A549 (cell line): ENCODE measurements at regions not wholly inside any gene's neighbourhood (a gene's known extent, or its start where the extent isn't known, plus 50 kb on each side); places are given as distances from the start of the nearest gene placed in this dataset.

Source experiments
- ATAC-seq, 2 experiments: fragments of 200-7000 bp in 1 of 2; fragments of >200 bp in 1 of 2; cut with Nextera tagmentation in 1 of 2; cut with Tn5 transposase in 1 of 2; 3 replicates each; pipeline versions ENCODE4 v1.8.0 to v1.9.1; 2018 to 2020; ENCODE audit warnings: mild to moderate bottlenecking in 1 of 2, moderate library complexity in 1 of 2
- CTCF ChIA-PET: fragments of 300-600 bp; sonication (Branson Sonifier 250); formaldehyde crosslinking; extraction: SDS; loops from one replicate; lab custom pipeline; 2021; ENCODE audit warnings: antibody characterized with exemption, inconsistent platforms; lab: Yijun Ruan, JAX
- POLR2A ChIA-PET: fragments of 350-600 bp; formaldehyde crosslinking; extraction: SDS; loops from one replicate; lab custom pipeline; 2021; ENCODE audit warnings: antibody characterized with exemption, inconsistent platforms; lab: Yijun Ruan, JAX
- DNase-seq, 2 experiments: peaks; one replicate each; pipeline versions ENCODE4 v3.0.0 to v3.0.0-alpha.2; 2011 to 2016; ENCODE audit warnings: low read depth in 1 of 2, low spot score in 1 of 2
- FAIRE-seq: peaks from 2 replicates; lab custom pipeline; 2011; peaks lifted over from hg19 to GRCh38; lab: Jason Lieb, UNC
- H3K27ac ChIP-seq, 2 experiments: fragments of >200 bp; sonication (Bioruptor Twin); formaldehyde crosslinking; 3 replicates each; pipeline ENCODE4 v1.5.1; 2016 to 2017
- H3K4me1 ChIP-seq: fragments of >200 bp; sonication (Bioruptor Twin); formaldehyde crosslinking; 3 replicates; pipeline ENCODE4 v1.6.1; 2016
- H3K4me2 ChIP-seq: fragments of >200 bp; sonication (Bioruptor Twin); formaldehyde crosslinking; 3 replicates; pipeline ENCODE4 v1.6.1; 2016
- H3K4me3 ChIP-seq: fragments of >200 bp; sonication (Bioruptor Twin); formaldehyde crosslinking; 3 replicates; pipeline ENCODE4 v1.5.1; 2016
- H3K9me3 ChIP-seq: fragments of >200 bp; sonication (Bioruptor Twin); formaldehyde crosslinking; 3 replicates; pipeline ENCODE4 v1.6.1; 2016
- BHLHE40 ChIP-seq: IDR thresholded peaks from 2 replicates; pipeline ENCODE4 v1.6.1; 2012; ENCODE audit warnings: low read depth, low read length, inconsistent platforms
- CBX2 ChIP-seq: fragments of 200-600 bp; sonication (generic); IDR thresholded peaks from 2 replicates; pipeline ENCODE4 v1.6.1; 2016; ENCODE audit warnings: low read depth, mild to moderate bottlenecking, borderline replicate concordance
- CBX8 ChIP-seq: fragments of 200-600 bp; sonication (generic); IDR thresholded peaks from 2 replicates; pipeline ENCODE4 v1.6.1; 2016
- CEBPB ChIP-seq, 2 experiments: fragments of >200 bp in 1 of 2; sonication (Bioruptor Twin) in 1 of 2; formaldehyde crosslinking in 1 of 2; IDR thresholded peaks; 2 replicates each; pipeline ENCODE4 v1.6.1; 2012 to 2016
- EHF ChIP-seq: fragments of 250-450 bp; sonication (Bioruptor Pico); IDR thresholded peaks from 2 replicates; pipeline ENCODE4 v1.5.0; 2020; ENCODE audit warnings: mild to moderate bottlenecking
- EP300 ChIP-seq, 2 experiments: fragments of >200 bp; sonication (Bioruptor Twin); formaldehyde crosslinking; IDR thresholded peaks; 2 replicates in 1 of 2; 3 replicates in 1 of 2; pipeline ENCODE4 v1.6.1; 2016 to 2017
- FOXS1 ChIP-seq: fragments of 250-450 bp; sonication (Bioruptor Pico); IDR thresholded peaks from 2 replicates; pipeline ENCODE4 v1.5.0; 2020; ENCODE audit warnings: mild to moderate bottlenecking, moderate library complexity
- HDAC2 ChIP-seq: fragments of 200-600 bp; sonication (generic); IDR thresholded peaks from 2 replicates; pipeline ENCODE4 v1.6.1; 2016
- HEYL ChIP-seq: fragments of 250-450 bp; sonication (Bioruptor Pico); IDR thresholded peaks from 2 replicates; pipeline ENCODE4 v1.8.0; 2021; ENCODE audit warnings: mild to moderate bottlenecking, moderate library complexity
- HMGXB4 ChIP-seq: fragments of 250-450 bp; sonication (Bioruptor Pico); IDR thresholded peaks from 2 replicates; pipeline ENCODE4 v1.5.0; 2021; ENCODE audit warnings: mild to moderate bottlenecking, moderate library complexity, borderline replicate concordance
- HOXB5 ChIP-seq: fragments of 250-450 bp; sonication (Bioruptor Pico); IDR thresholded peaks from 2 replicates; pipeline ENCODE4 v1.5.0; 2020; ENCODE audit warnings: mild to moderate bottlenecking, moderate library complexity
- JUN ChIP-seq, 2 experiments: fragments of >200 bp; sonication (Bioruptor Twin); formaldehyde crosslinking; IDR thresholded peaks; 2 replicates in 1 of 2; 3 replicates in 1 of 2; pipeline ENCODE4 v1.6.1; 2016 to 2017
- JUNB ChIP-seq: fragments of >200 bp; sonication (Bioruptor Twin); formaldehyde crosslinking; IDR thresholded peaks from 2 replicates; pipeline ENCODE4 v1.6.1; 2016
- KDM1A ChIP-seq: fragments of 200-600 bp; sonication (generic); IDR thresholded peaks from 2 replicates; pipeline ENCODE4 v1.6.1; 2016; ENCODE audit warnings: low read depth, mild to moderate bottlenecking
- KDM5A ChIP-seq: fragments of 200-600 bp; sonication (generic); IDR thresholded peaks from 2 replicates; pipeline ENCODE4 v1.6.1; 2016; ENCODE audit warnings: antibody characterized with exemption, mild to moderate bottlenecking
- MAFK ChIP-seq: fragments of 450-650 bp; IDR thresholded peaks from 2 replicates; pipeline ENCODE4 v1.6.1; 2014; ENCODE audit not compliant: partially characterized antibody
- MYC ChIP-seq: IDR thresholded peaks from 2 replicates; pipeline ENCODE4 v1.6.1; 2012; ENCODE audit warnings: mild to moderate bottlenecking, inconsistent platforms, low read length, improper control_type of control experiment, borderline replicate concordance
- NFE2L2 ChIP-seq: fragments of 150-350 bp; conservative IDR thresholded peaks from 2 replicates; pipeline ENCODE4 v1.6.1; 2014; ENCODE audit warnings: low read length
- POLR2A ChIP-seq: IDR thresholded peaks from 2 replicates; pipeline ENCODE4 v1.6.1; 2012; ENCODE audit warnings: mild to moderate bottlenecking, low read length
- POLR2AphosphoS2 ChIP-seq: conservative IDR thresholded peaks from 2 replicates; pipeline ENCODE4 v1.6.1; 2012; ENCODE audit warnings: low read length, improper control_type of control experiment, inconsistent platforms
- RAD21 ChIP-seq, 2 experiments: fragments of >200 bp in 1 of 2; sonication (Bioruptor Twin) in 1 of 2; formaldehyde crosslinking in 1 of 2; IDR thresholded peaks in 1 of 2; conservative IDR thresholded peaks in 1 of 2; 2 replicates in 1 of 2; 3 replicates in 1 of 2; pipeline ENCODE4 v1.6.1; 2012 to 2018; ENCODE audit warnings: inconsistent platforms in 1 of 2
- RARB ChIP-seq: fragments of 250-450 bp; sonication (Bioruptor Pico); IDR thresholded peaks from 2 replicates; pipeline ENCODE4 v1.8.0; 2021; ENCODE audit warnings: mild to moderate bottlenecking, moderate library complexity
- RCOR1 ChIP-seq: fragments of 150-350 bp; IDR thresholded peaks from 2 replicates; pipeline ENCODE4 v1.6.1; 2014; ENCODE audit warnings: antibody characterized with exemption, low read length, low read depth
- REST ChIP-seq: fragments of 200-600 bp; sonication (generic); IDR thresholded peaks from 2 replicates; pipeline ENCODE4 v1.6.1; 2016; ENCODE audit warnings: antibody characterized with exemption, mild to moderate bottlenecking, moderate library complexity
- RFX5 ChIP-seq: fragments of 450-650 bp; IDR thresholded peaks from 2 replicates; pipeline ENCODE4 v1.7.1; 2014; ENCODE audit warnings: antibody characterized with exemption, mild to moderate bottlenecking, moderate library complexity
- RNF2 ChIP-seq: fragments of 200-600 bp; sonication (generic); IDR thresholded peaks from 2 replicates; pipeline ENCODE4 v1.6.1; 2016; ENCODE audit warnings: low read depth, mild to moderate bottlenecking, antibody characterized with exemption, moderate library complexity, borderline replicate concordance
- SMC3 ChIP-seq: fragments of >200 bp; sonication (Bioruptor Twin); formaldehyde crosslinking; IDR thresholded peaks from 3 replicates; pipeline ENCODE4 v1.6.1; 2018; ENCODE audit warnings: inconsistent platforms
- SREBF2 ChIP-seq: fragments of 450-650 bp; IDR thresholded peaks from 2 replicates; pipeline ENCODE4 v1.6.1; 2014; ENCODE audit warnings: mild to moderate bottlenecking, moderate library complexity
- ZC3H11A ChIP-seq: fragments of 450-650 bp; IDR thresholded peaks from 2 replicates; pipeline ENCODE4 v1.6.1; 2014; ENCODE audit warnings: antibody characterized with exemption, mild to moderate bottlenecking
- ZFP36 ChIP-seq: fragments of 450-650 bp; IDR thresholded peaks from 2 replicates; pipeline ENCODE4 v1.6.1; 2014; ENCODE audit warnings: borderline replicate concordance; ENCODE audit not compliant: partially characterized antibody
- WGBS: methylation state at CpG from one replicate; pipeline ENCODE4 v1.1.6; 2017; ENCODE audit errors: missing lambda C conversion rate; 5-methylcytosine and 5-hydroxymethylcytosine counted together

GRCh38 chr22:47372596-47373385 lies 610.3 kb downstream of the TBC1D22A start:
- TF ChIP-seq MAFK (no peak), NFE2L2 (no peak), RFX5 (no peak), JUN (IDR thresholded peaks at IDR 0.05) (no peak), CEBPB (IDR thresholded peaks at IDR 0.05) (no peak), HDAC2 (no peak)
- DNase-seq (no peak), FAIRE-seq (no peak), ATAC-seq (no peak)
- no peak overlapping the region for H3K4me3 ChIP-seq
- H3K4me1 ChIP-seq, result no peaks in the 10 kb centered on the region
- ChIA-PET POLR2A (no interaction called here), CTCF (no interaction called here)
- 84% methylated on average over 16 of the region's 27 CpGs for WGBS
- H3K9me3 ChIP-seq, result no peaks in the 10 kb centered on the region
- H3K27ac ChIP-seq, result no peak overlapping the region
- H3K4me2 ChIP-seq, result no peak overlapping the region

GRCh38 chr22:47372111-47372581 lies 609.7 kb downstream of the TBC1D22A start:
- TF ChIP-seq BHLHE40 (no peak), RAD21 (conservative IDR thresholded peaks at IDR 0.05 in 1 of 2, IDR thresholded peaks at IDR 0.05 in 1 of 2) (no peak), KDM5A (no peak), CBX8 (no peak), NFE2L2 (no peak), KDM1A (no peak), SREBF2 (no peak), JUNB (no peak), POLR2AphosphoS2 (no peak), EP300 (IDR thresholded peaks at IDR 0.05) (no peak), CBX2 (no peak), SMC3 (no peak)
- TF ChIP-seq, all 56 proteins: peak for 0
- 85% methylated on average over 4 of the region's 15 CpGs for whole genome bisulfite sequencing
- ATAC-seq (no peak), FAIRE-seq (no peak), DNase-seq (no peak)
- Histone ChIP-seq H3K27ac (no peak overlapping the region), H3K9me3 (no peaks in the 10 kb centered on the region), H3K4me1 (no peaks in the 10 kb centered on the region), H3K4me2 (no peak overlapping the region), H3K4me3 (no peak overlapping the region)
- CTCF ChIA-PET, result interaction anchor here (1.3 kb wide), 1 partner anchor 574 kb away, joined by 3 read pairs; no protein-coding TSS in a partner anchor
- POLR2A ChIA-PET, result no interaction called here

GRCh38 chr22:47371263-47372090 lies 609.0 kb downstream of the TBC1D22A start:
- DNase-seq, result no peak
- no peak overlapping the region for H3K27ac ChIP-seq
- H3K4me3 ChIP-seq, result no peak overlapping the region
- no peaks in the 10 kb centered on the region for H3K4me1 ChIP-seq
- ChIA-PET CTCF (interaction anchor here (1.3 kb wide), 1 partner anchor 573 kb away, joined by 3 read pairs; no protein-coding TSS in a partner anchor), POLR2A (no interaction called here)
- FAIRE-seq, result no peak
- WGBS, result 47% methylated on average over 4 of the region's 15 CpGs
- no peak for ATAC-seq
- no peak overlapping the region for H3K4me2 ChIP-seq
- H3K9me3 ChIP-seq, result no peaks in the 10 kb centered on the region
- no peak for TF ChIP-seq REST
- no peak for TF ChIP-seq JUNB
- no peak for TF ChIP-seq RARB (CRISPR knock-in tag)
- no peak for TF ChIP-seq ZC3H11A
- no peak for TF ChIP-seq NFE2L2
- no peak for TF ChIP-seq MYC
- no peak for TF ChIP-seq KDM1A
- TF ChIP-seq RCOR1, result no peak
- no peak for TF ChIP-seq ZFP36
- no peak for TF ChIP-seq HMGXB4 (CRISPR knock-in tag)
- TF ChIP-seq HOXB5 (CRISPR knock-in tag), result no peak
- TF ChIP-seq FOXS1 (CRISPR knock-in tag), result no peak
- no peak for TF ChIP-seq HEYL (CRISPR knock-in tag)
- TF ChIP-seq POLR2A, result no peak
- no peak for TF ChIP-seq EHF (CRISPR knock-in tag)
- TF ChIP-seq RNF2, result no peak
